ENCODE measurements at regions not wholly inside any gene's neighbourhood (a gene's known extent, or its start where the extent isn't known, plus 50 kb on each side); places are given as distances from the start of the nearest gene placed in this dataset.

DNA sequence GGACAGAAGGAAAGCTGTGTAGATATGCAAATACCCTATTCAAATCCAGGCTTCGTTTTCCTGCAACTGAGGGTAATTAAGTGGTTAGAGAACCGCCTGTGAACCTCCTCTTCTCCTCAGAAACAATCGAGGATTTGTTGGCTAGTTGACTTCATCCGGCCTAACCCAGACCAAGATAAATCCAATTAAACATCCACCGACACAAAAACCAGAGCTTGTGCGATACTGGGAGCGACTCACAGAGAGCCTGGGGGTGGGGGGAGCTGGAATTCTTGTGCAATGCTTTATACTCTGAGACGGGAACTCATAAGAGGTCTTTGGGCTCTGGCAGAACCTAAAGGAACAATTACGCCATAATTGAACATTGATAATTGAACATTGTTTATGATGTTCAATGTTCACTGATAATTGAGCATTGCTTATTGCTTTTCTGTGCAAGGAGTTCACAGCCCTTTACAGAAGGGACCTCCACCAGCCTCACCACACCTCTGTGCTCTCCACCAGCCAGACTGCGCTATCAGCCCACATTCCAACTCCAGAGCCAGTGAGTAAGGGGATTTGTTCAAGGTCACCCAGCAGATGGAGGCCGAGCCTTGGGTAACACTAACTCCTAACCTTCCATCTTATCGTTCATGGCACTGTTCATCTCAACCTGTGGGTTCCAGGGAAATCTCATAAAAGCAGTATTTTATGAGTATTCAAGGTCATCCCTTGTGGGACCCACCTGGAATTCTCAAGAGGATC is 429.6 kb upstream of the JARID2 start:
- DNase-seq: no peak

DNA sequence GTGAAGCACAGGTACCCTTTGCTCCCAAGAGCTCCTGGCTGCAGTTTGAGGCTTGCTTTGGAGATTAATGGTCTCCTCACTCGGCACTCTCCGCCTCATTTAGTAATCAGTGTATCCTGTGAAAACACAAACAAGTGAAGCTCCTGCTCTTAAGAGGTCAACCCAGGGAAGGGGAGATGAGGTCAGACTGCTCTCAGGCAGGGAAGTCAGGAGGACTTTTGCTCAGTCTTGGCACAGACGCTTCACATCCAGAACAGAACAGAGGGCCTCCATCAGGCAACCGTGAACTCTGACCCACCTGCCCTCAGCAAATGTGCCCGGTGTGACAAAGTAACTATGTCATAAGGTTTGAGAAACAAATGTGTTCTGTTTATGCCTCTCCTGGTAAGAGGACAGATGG is 428.8 kb upstream of the JARID2 start:
- DNase-seq: no peak

DNA sequence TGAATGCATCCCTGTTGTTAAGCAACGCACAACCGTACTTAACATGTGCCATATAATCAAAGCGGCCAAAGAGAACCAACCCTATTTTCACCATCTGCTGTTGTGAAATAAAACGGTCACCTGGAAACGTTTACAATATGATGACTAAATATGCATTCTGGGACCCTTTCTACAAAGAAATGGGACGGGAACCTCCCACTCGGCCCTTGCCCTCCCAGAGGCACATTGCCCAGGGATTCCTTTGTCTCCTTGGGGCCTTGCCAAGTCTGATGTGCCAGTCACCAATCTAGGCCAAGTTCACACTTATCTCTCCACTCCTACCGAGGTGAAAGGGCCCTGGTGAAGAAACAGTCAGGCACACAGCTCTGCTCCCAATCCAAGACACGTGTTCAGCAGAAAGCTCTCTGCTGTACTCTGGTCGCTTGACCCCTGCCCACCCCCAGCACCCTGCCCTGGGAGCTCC is 427.4 kb upstream of the JARID2 start:
- DNase-seq: no peak

GRCh38 chr6:14819001-14819400 is 426.9 kb upstream of the JARID2 start:
- DNase-seq: no peak

- no peak for DNase-seq
These were observed 425.9 kb upstream of the JARID2 start for GRCh38 chr6:14819840-14820420.

GRCh38 chr6:14822012-14822553 is 423.8 kb upstream of the JARID2 start:
- DNase-seq: no peak

DNA sequence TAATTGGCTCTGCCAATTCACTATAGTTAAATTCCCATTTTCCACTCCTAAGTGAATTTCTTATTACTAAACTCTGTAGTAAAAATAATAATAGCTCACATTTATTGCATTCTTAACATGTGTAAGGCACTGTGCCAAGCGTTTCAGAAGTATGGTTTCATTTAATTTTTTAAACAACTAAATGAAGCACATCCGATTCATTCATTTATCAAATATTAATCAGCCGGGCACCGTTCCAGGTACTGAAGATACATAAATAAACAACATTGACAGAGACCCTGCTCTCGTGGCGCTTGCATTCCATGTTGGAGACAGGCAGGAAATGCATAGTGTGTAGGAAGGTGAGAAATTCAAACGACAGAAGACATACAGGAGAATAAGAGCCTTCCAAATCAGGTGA is 423.2 kb upstream of the JARID2 start:
- DNase-seq: peak; percentile 14

- no peak for DNase-seq
These were observed 421.8 kb upstream of the JARID2 start for GRCh38 chr6:14824060-14824459.

DNA sequence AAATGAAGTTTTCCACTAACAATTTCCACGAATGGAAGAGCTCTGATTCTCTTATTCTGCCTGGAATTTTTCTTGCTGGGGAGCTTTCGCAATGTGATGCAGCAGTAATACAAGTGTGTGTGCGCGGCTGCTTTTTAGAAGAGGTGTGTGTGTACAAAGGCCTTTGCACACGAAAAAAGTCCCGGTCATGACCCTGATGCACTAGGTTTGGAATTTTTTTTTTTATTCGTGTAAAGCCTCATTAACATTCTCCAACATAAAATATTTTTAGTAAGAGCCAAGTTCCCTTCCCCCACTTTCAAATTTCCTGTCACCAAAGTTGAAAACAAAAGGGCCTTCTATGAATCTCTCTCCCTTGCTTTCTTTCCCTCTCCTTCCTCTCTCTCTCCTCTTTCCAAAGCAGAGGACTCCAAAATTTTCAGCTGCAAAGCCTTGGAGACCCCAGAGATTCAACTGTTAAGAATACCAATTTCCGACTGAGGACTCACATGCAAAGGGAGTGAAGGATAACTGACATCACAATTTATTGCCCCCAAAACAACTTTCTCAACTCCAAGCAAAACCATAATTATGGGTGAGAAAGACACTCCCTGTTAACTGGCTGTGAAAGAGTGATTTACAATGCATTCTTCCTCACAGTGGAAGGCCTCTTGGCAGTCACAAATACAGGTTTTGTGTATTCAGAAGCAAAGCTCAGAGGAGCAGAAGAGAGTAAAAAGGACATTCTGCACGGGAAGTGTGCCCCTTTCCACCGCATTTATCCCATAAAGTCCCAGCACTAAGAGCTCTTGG is 421.2 kb upstream of the JARID2 start:
- DNase-seq: peak; percentile 78

GRCh38 chr6:14826456-14826855 is 419.4 kb upstream of the JARID2 start:
- DNase-seq: no peak

- no peak for DNase-seq
These were observed 418.5 kb upstream of the JARID2 start for GRCh38 chr6:14827354-14827753.

DNA sequence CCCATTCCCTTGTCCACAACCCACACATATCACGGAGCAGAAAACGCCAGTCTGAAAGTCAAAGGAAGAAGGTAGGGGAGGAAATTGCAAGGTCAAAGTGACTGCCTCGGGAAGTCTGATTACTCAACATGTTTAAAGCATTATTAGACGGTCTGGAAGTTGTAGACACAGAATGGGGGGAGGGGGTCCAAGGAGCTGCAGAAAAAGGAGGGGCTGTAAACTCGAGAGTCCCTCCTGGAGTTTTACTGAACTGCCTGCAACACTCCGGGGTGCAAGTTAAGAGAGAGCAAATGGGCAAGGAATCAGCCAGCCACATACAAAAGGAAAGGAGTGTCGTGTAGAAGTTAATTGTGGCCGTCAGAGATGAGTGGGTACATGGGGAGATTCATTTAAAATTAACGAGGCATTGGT is 417.7 kb upstream of the JARID2 start:
- DNase-seq: no peak

GRCh38 chr6:14831070-14831469 is 414.8 kb upstream of the JARID2 start:
- no peak for DNase-seq

GRCh38 chr6:14831937-14832336 is 413.9 kb upstream of the JARID2 start:
- no peak for DNase-seq

- DNase-seq: no peak
These were observed 413.4 kb upstream of the JARID2 start for GRCh38 chr6:14832427-14832826.

DNA sequence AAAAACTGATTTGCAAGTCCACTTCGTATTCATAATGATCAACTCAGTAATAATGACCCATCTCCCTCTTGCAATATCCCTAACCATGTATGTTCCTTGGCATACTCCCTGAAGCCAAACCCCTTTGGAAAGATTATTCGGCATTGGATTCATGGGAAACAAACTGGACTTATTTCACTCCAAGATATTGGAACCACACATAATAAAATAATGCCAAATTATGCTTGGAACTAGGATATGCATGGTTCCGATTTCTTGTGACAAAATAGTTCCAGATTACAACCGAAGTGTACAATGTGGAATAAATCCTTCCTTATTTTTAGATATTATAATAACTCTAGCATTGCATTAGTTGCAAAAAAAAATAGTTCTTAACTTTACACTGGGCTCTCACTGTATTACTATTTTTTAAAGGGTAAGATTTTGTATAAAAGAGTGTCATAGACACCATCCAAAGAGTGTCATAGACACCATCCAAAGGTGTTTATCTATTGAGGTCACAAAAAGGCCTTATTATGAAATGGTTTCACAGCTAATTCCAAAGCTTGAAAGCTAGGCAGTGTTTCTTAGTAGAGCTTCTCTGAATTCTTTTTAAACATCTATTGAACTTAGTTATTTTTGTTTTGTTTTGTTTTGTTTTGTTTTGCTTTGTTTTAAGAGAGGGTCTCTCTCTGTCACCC is 410.9 kb upstream of the JARID2 start:
- peak; percentile 39 for DNase-seq

DNA sequence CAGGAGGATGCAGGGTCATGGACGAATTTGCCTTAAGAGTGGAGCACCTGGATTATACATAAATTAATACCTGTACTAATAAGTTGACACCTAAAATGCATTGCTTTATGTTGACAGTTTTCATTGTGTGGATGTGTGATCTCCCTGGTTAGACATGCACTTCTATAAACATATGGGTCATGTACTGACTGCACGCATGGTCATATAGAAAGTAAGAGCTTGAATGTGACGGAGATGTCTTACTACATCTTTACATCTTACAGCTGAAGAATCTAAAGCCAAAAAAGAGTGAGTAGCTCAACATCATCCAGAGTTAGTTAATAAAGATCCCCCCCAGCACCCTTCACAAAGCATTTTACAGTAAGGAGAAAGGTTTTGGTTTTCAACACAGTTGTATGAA is 408.4 kb upstream of the JARID2 start:
- no peak for DNase-seq

GRCh38 chr6:14838133-14838583 is 407.7 kb upstream of the JARID2 start:
- peak; percentile 66 for DNase-seq

DNA sequence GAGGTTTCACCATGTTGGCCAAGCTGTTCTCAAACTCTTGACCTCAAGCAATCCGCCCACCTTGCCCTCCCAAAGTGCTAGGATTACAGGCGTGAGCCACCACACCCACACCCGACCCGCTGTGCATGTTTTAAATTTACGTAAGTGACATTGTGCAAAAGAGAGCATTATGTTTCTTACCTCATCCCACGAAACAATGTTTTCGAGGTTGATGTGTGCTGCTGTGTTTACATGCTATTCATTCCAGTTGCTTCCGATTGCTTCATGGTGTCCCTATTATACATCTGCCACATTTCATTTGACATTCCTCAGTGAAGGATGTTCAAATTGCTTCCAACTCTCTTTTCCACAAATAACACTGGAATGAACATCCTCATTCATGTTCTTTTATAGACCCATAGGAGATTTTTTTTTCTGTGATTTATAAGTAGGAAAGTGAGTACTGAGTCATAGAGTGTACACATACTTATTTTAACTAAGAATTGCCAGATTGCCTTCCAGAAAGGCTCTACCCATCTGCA is 403.9 kb upstream of the JARID2 start:
- peak; percentile 72 for DNase-seq

DNA sequence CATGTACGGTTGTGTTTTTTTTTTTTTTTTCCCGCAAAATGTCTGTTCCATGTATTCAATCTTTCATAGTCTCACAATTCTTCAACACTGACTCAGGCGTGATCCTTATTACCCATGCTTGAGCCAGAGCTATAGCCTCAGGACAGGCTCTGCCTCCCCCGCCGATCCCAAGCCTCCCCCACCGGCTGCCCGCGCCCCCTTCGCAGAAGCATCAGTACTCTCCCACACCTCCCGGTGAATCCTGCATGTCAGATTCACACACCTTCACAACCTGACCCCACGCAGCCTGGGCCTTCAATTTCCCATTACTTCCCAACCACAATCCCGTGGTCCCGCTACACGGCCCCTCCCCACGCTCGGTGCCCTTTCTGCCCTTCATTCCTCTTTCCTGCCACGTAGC is 401.5 kb upstream of the JARID2 start:
- DNase-seq: no peak

DNA sequence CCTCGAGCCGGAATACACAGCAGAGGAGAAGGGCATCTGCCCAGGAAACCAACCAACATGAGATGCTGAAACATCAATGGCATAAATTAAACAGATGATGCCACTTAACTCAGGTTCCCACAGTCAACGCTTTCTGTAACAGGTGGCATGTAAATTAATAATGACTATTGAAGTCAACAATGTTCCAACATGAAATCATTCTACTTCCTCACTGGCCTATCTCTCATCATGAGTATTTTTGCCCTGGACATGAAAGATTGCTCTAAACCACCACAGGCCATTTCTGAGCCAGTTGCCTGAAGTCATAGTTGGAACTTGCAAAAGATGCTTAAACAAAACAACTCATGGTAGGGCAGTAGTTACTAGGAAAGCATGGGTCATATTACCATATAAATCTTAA is 397.9 kb upstream of the JARID2 start:
- no peak for DNase-seq

GRCh38 chr6:14849185-14849584 is 396.7 kb upstream of the JARID2 start:
- no peak for DNase-seq
